Neutrophil (primary cell): ENCODE measurements at regions not wholly inside any gene's neighbourhood (a gene's known extent, or its start where the extent isn't known, plus 50 kb on each side); places are given as distances from the start of the nearest gene placed in this dataset.

Experiments used
- H3K27ac ChIP-seq: fragments of 200-600 bp; sonication (generic); 2 replicates; pipeline ENCODE4 v1.5.1; 2016; ENCODE audit warnings: mild to moderate bottlenecking, moderate library complexity
- H3K27me3 ChIP-seq: fragments of 200-600 bp; sonication (generic); 2 replicates; pipeline ENCODE4 v1.6.0; 2016; ENCODE audit warnings: mild to moderate bottlenecking
- H3K36me3 ChIP-seq: fragments of 200-600 bp; sonication (generic); 2 replicates; pipeline ENCODE4 v1.5.1; 2017
- H3K4me1 ChIP-seq, 2 experiments: fragments of 200-600 bp in 1 of 2; sonication (generic) in 1 of 2; 1 replicate in 1 of 2; 2 replicates in 1 of 2; pipeline versions ENCODE4 v1.5.1 to v1.6.1; 2013 to 2016; ENCODE audit warnings: low read depth in 1 of 2, low read length in 1 of 2, mild to moderate bottlenecking in 1 of 2, moderate library complexity in 1 of 2; ENCODE audit not compliant: control insufficient read depth in 1 of 2, insufficient read depth in 1 of 2
- H3K4me3 ChIP-seq, 2 experiments: fragments of 200-600 bp in 1 of 2; sonication (generic) in 1 of 2; 1 replicate in 1 of 2; 2 replicates in 1 of 2; pipeline ENCODE4 v1.5.1; 2013 to 2016; ENCODE audit warnings: low read depth in 1 of 2, low read length in 1 of 2, mild to moderate bottlenecking in 1 of 2, moderate library complexity in 1 of 2
- H3K9me3 ChIP-seq: fragments of 200-600 bp; sonication (generic); 2 replicates; pipeline ENCODE4 v1.5.1; 2016
- CTCF ChIP-seq: fragments of 200-600 bp; sonication (generic); IDR thresholded peaks from 2 replicates; pipeline ENCODE4 v1.5.1; 2016; ENCODE audit warnings: antibody characterized with exemption

GRCh38 chr1:43008115-43009060 is 49.7 kb upstream of the SLC2A1 start:
- peaks cover 28% of the 10 kb centered on the region for H3K27me3 ChIP-seq
- no peaks in the 10 kb centered on the region for H3K36me3 ChIP-seq
- H3K4me3 ChIP-seq, result no peak overlapping the region
- no peaks in the 10 kb centered on the region for H3K9me3 ChIP-seq
- H3K27ac ChIP-seq, result no peak overlapping the region
- no peaks in the 10 kb centered on the region for H3K4me1 ChIP-seq
- no peak for TF ChIP-seq CTCF
